ENCODE measurements at regions not wholly inside any gene's neighbourhood (a gene's known extent, or its start where the extent isn't known, plus 50 kb on each side); places are given as distances from the start of the nearest gene placed in this dataset. TPM values are rescaled to one million over a fixed set of nuclear protein-coding genes. Genes with fewer than 3 reads are reported as not detected.

GRCh38 chr6:4185419-4185818 lies 50.0 kb upstream of the ECI2 start:
- H3K4me3 ChIP-seq (ENCODE audit: low read depth, low read length), result no peak overlapping the region
- no peak overlapping the region for H3K27ac ChIP-seq (ENCODE audit: low read depth, low read length)
- H3K9me3 ChIP-seq (ENCODE audit: control insufficient read depth, insufficient read depth, low read length), result peaks cover 3% of the 10 kb centered on the region; the same call in 1 of the 2 replicates
- ChIA-PET POLR2A (no interaction called here), CTCF (interaction anchor here (1.1 kb wide), 1 partner anchor 25 kb away, joined by 4 read pairs; no protein-coding TSS in a partner anchor)
- DNase-seq (ENCODE audit: low read depth, low spot score), result no peak
- peaks cover 11% of the 10 kb centered on the region for H3K27me3 ChIP-seq (ENCODE audit: control insufficient read depth, insufficient read depth, low read length)
- TF ChIP-seq CTCF (IDR thresholded peaks at IDR 0.05; ENCODE audit: low read depth, low read length), result no peak

Small RNA genes in the stretch of these regions (small RNA-seq; reads per million reads assigned to genes)
- not detected for gene AL133393.1 (ENCODE audit: insufficient read length, low read depth)
- 1.3 reads per million for gene RNA5SP202 (ENCODE audit: insufficient read length, low read depth)
